GM23248 (cell line): ENCODE measurements at regions not wholly inside any gene's neighbourhood (a gene's known extent, or its start where the extent isn't known, plus 50 kb on each side); places are given as distances from the start of the nearest gene placed in this dataset.

ENCODE experiments used
- EZH2 ChIP-seq: fragments of 200-600 bp; sonication (generic); IDR thresholded peaks from 2 replicates; pipeline ENCODE4 v1.6.1; 2018; ENCODE audit warnings: antibody characterized with exemption, mild to moderate bottlenecking; ENCODE audit not compliant: insufficient read depth, poor library complexity, severe bottlenecking
- EZH2phosphoT487 ChIP-seq: fragments of 200-600 bp; sonication (generic); IDR thresholded peaks from 2 replicates; pipeline ENCODE4 v1.6.1; 2018; ENCODE audit warnings: antibody characterized with exemption, moderate library complexity, mild to moderate bottlenecking, low read depth; ENCODE audit not compliant: insufficient read depth

DNA sequence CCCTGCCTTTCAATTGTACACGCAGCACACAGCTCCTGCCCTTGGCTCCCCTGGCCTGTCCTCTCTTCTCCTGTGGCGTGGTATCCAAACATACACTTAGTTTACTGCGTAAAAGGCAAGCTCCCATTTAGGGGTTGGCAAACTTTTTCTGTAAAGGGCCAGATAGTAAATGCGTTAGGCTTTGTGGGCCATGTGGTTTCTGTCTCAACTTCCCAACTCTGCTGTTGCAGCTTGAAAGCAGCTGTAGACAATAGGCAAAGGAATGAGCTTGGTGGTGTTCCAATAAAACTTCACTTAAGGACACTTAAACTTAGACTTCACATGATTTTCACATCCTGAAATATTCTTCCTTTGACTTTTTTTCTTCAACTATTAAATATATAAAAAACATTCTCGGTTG lies 63.3 kb downstream of the RHOU start:
- no peak for TF ChIP-seq EZH2phosphoT487
- no peak for TF ChIP-seq EZH2
